NCI-H69 (cell line): ENCODE measurements at regions not wholly inside any gene's neighbourhood (a gene's known extent, or its start where the extent isn't known, plus 50 kb on each side); places are given as distances from the start of the nearest gene placed in this dataset.
"Not testable (repeated sequence)": the region's sequence is repeated elsewhere in the genome, so short reads cannot be mapped to it uniquely, and the experiment has no call there.

Experiments used
- DNase-seq: peaks from one replicate; lab custom pipeline; 2025; lab: John Stamatoyannopoulos, UW

- DNase-seq: no peak
These were observed 331.3 kb upstream of the MEIS1 start for GRCh38 chr2:66103581-66103980.

GRCh38 chr2:66101206-66101605 is 333.7 kb upstream of the MEIS1 start:
- peak; percentile 86 for DNase-seq

GRCh38 chr2:66095820-66096345 is 339.0 kb upstream of the MEIS1 start:
- DNase-seq: no peak

- not testable (repeated sequence) for DNase-seq
These were observed 340.2 kb upstream of the MEIS1 start for GRCh38 chr2:66094689-66095088.

GRCh38 chr2:66093371-66093770 is 341.6 kb upstream of the MEIS1 start:
- no peak for DNase-seq

- peak; percentile 63 for DNase-seq
These were observed 349.9 kb upstream of the MEIS1 start for GRCh38 chr2:66084948-66085590.

- DNase-seq: peak; percentile 4
These were observed 352.3 kb upstream of the MEIS1 start for GRCh38 chr2:66082581-66082980.

- DNase-seq: peak; percentile 89
These were observed 354.8 kb upstream of the MEIS1 start for GRCh38 chr2:66080127-66080526.

GRCh38 chr2:66073172-66073571 is 361.8 kb upstream of the MEIS1 start:
- DNase-seq: no peak

GRCh38 chr2:66070721-66071602 is 364.0 kb upstream of the MEIS1 start:
- DNase-seq: peak; percentile 46

GRCh38 chr2:66069937-66070720 is 364.8 kb upstream of the MEIS1 start:
- DNase-seq: peak; percentile 11

- DNase-seq: no peak
These were observed 368.9 kb upstream of the MEIS1 start for GRCh38 chr2:66066032-66066431.

- DNase-seq: no peak
These were observed 375.6 kb upstream of the MEIS1 start for GRCh38 chr2:66059332-66059731.

- DNase-seq: no peak
These were observed 376.2 kb upstream of the MEIS1 start for GRCh38 chr2:66058675-66059074.

- no peak for DNase-seq
These were observed 377.1 kb upstream of the MEIS1 start for GRCh38 chr2:66057844-66058243.

- DNase-seq: no peak
These were observed 384.5 kb upstream of the MEIS1 start for GRCh38 chr2:66050392-66050791.

GRCh38 chr2:66048667-66049066 is 386.3 kb upstream of the MEIS1 start:
- no peak for DNase-seq

GRCh38 chr2:66041902-66042657 is 392.8 kb upstream of the MEIS1 start:
- no peak for DNase-seq

- no peak for DNase-seq
These were observed 398.0 kb upstream of the MEIS1 start for GRCh38 chr2:66036948-66037347.

- DNase-seq: no peak
These were observed 400.5 kb upstream of the MEIS1 start for GRCh38 chr2:66034467-66034866.

- peak; percentile 4 for DNase-seq
These were observed 402.6 kb upstream of the MEIS1 start for GRCh38 chr2:66032226-66032775.
